ENCODE measurements at regions not wholly inside any gene's neighbourhood (a gene's known extent, or its start where the extent isn't known, plus 50 kb on each side); places are given as distances from the start of the nearest gene placed in this dataset.

- Mint-ChIP-seq H3K36me3 (ENCODE audit: low read depth) (no peaks in the 10 kb centered on the region), H3K27ac (no peak overlapping the region), H3K4me3 (no peak overlapping the region), H3K9me3 (peaks cover 24% of the 10 kb centered on the region), H3K4me1 (no peaks in the 10 kb centered on the region), H3K27me3 (no peaks in the 10 kb centered on the region)
- DNase-seq (no peak), ATAC-seq (ENCODE audit: low read depth) (no peak)
- ChIA-PET CTCF (no interaction called here), POLR2A (no interaction called here)
- intact Hi-C loops (cut with micrococcal nuclease): no loop called here
- no peak for TF ChIP-seq CTCF (IDR thresholded peaks at IDR 0.05)
Observed at GRCh38 chr9:13665418-13666066, 386.1 kb upstream of the MPDZ start.

- intact Hi-C loops (cut with micrococcal nuclease): no loop called here
- DNase-seq: no peak
- H3K27ac Mint-ChIP-seq: no peak overlapping the region
- TF ChIP-seq CTCF (IDR thresholded peaks at IDR 0.05): no peak
- H3K9me3 Mint-ChIP-seq: peaks cover 13% of the 10 kb centered on the region
- H3K4me1 Mint-ChIP-seq: no peaks in the 10 kb centered on the region
- CTCF ChIA-PET: no interaction called here
- ATAC-seq (ENCODE audit: low read depth): no peak
- no peaks in the 10 kb centered on the region for H3K27me3 Mint-ChIP-seq
- H3K4me3 Mint-ChIP-seq: no peak overlapping the region
- no peaks in the 10 kb centered on the region for H3K36me3 Mint-ChIP-seq (ENCODE audit: low read depth)
- POLR2A ChIA-PET: no interaction called here
Observed at GRCh38 chr9:13661014-13661413, 381.5 kb upstream of the MPDZ start.

- intact Hi-C loops (cut with micrococcal nuclease): no loop called here
- H3K9me3 Mint-ChIP-seq: peaks cover 12% of the 10 kb centered on the region
Observed at GRCh38 chr9:13651969-13652663, 372.6 kb upstream of the MPDZ start.

GRCh38 chr9:13651526-13651925, 372.0 kb upstream of the MPDZ start:
- DNase-seq (no peak), ATAC-seq (ENCODE audit: low read depth) (no peak)
- TF ChIP-seq CTCF (IDR thresholded peaks at IDR 0.05): no peak
- ChIA-PET POLR2A (no interaction called here), CTCF (no interaction called here)
- Mint-ChIP-seq H3K27me3 (no peaks in the 10 kb centered on the region), H3K36me3 (ENCODE audit: low read depth) (no peaks in the 10 kb centered on the region), H3K4me1 (no peaks in the 10 kb centered on the region), H3K4me3 (no peak overlapping the region), H3K27ac (no peak overlapping the region), H3K9me3 (peaks cover 11% of the 10 kb centered on the region)
- intact Hi-C loops (cut with micrococcal nuclease): no loop called here

More at GRCh38 chr9:13651969-13652663, 372.6 kb upstream of the MPDZ start:
- no peak for TF ChIP-seq CTCF (IDR thresholded peaks at IDR 0.05)
- ATAC-seq (ENCODE audit: low read depth) (no peak), DNase-seq (no peak)
- H3K4me3 Mint-ChIP-seq: no peak overlapping the region
- CTCF ChIA-PET: no interaction called here
- no peaks in the 10 kb centered on the region for H3K27me3 Mint-ChIP-seq
- no peak overlapping the region for H3K27ac Mint-ChIP-seq
- no peaks in the 10 kb centered on the region for H3K4me1 Mint-ChIP-seq
- POLR2A ChIA-PET: no interaction called here
- no peaks in the 10 kb centered on the region for H3K36me3 Mint-ChIP-seq (ENCODE audit: low read depth)

- POLR2A ChIA-PET: no interaction called here
- Mint-ChIP-seq H3K9me3 (peaks cover 12% of the 10 kb centered on the region), H3K27me3 (no peaks in the 10 kb centered on the region), H3K4me1 (no peaks in the 10 kb centered on the region), H3K36me3 (ENCODE audit: low read depth) (no peaks in the 10 kb centered on the region), H3K4me3 (no peak overlapping the region), H3K27ac (no peak overlapping the region)
- DNase-seq: no peak
- intact Hi-C loops (cut with micrococcal nuclease): no loop called here
- CTCF ChIA-PET: no interaction called here
- TF ChIP-seq CTCF (IDR thresholded peaks at IDR 0.05): no peak
- no peak for ATAC-seq (ENCODE audit: low read depth)
Observed at GRCh38 chr9:13648676-13649075, 369.2 kb upstream of the MPDZ start.
